Vagina (tissue), 2 donors: ENCODE measurements at regions not wholly inside any gene's neighbourhood (a gene's known extent, or its start where the extent isn't known, plus 50 kb on each side); places are given as distances from the start of the nearest gene placed in this dataset.

Experiments used
- DNase-seq, 2 donors: peaks; one replicate each; pipeline ENCODE4 v3.0.0-alpha.2; 2017; ENCODE audit errors: extremely low spot score in 2 of 2
- H3K27ac ChIP-seq: fragments of 200-600 bp; sonication (generic); one replicate; pipeline ENCODE4 v1.5.1; 2019
- H3K27me3 ChIP-seq: fragments of 200-600 bp; sonication (generic); one replicate; pipeline ENCODE4 v1.5.1; 2019
- H3K36me3 ChIP-seq, 2 donors: fragments of 200-600 bp; sonication (generic); one replicate each; pipeline ENCODE4 v1.5.1; 2017 to 2019
- H3K4me1 ChIP-seq: fragments of 200-600 bp; sonication (generic); one replicate; pipeline ENCODE4 v1.5.1; 2019
- H3K4me3 ChIP-seq, 2 donors: fragments of 200-600 bp; sonication (generic); 1 replicate in 1 of 2; 2 replicates in 1 of 2; pipeline ENCODE4 v1.5.1; 2016 to 2019
- H3K9me3 ChIP-seq: fragments of 200-600 bp; sonication (generic); one replicate; pipeline ENCODE4 v1.5.1; 2019
- CTCF ChIP-seq, 3 experiments: fragments of 450-650 bp in 2 of 3; fragments of 200-600 bp in 1 of 3; sonication (generic) in 1 of 3; IDR thresholded peaks; one replicate each; pipeline ENCODE4 v1.5.1; 2017 to 2019; ENCODE audit warnings: antibody characterized with exemption in 3 of 3, mild to moderate bottlenecking in 2 of 3, moderate library complexity in 2 of 3
- POLR2A ChIP-seq, 2 donors: fragments of 450-650 bp; IDR thresholded peaks; one replicate each; pipeline ENCODE4 v1.6.1; 2017; ENCODE audit warnings: antibody characterized with exemption in 2 of 2, mild to moderate bottlenecking in 2 of 2, moderate library complexity in 2 of 2
- POLR2AphosphoS5 ChIP-seq, 2 donors: sonication (generic); formaldehyde crosslinking; IDR thresholded peaks; one replicate each; pipeline ENCODE4 v1.9.0; 2017; ENCODE audit warnings: antibody characterized with exemption in 2 of 2, mild to moderate bottlenecking in 2 of 2, low read depth in 1 of 2; ENCODE audit not compliant: insufficient read depth in 1 of 2
- intact Hi-C: fragments of 100-400 bp; cut with DNase I; formaldehyde crosslinking; loops from one replicate; pipeline ENCODE4 v1.15.1; 2023

- Histone ChIP-seq H3K36me3 (no peaks in the 10 kb centered on the region), H3K4me3 (no peak overlapping the region), H3K27me3 (no peaks in the 10 kb centered on the region), H3K4me1 (peaks cover 22% of the 10 kb centered on the region), H3K27ac (no peak overlapping the region), H3K9me3 (no peaks in the 10 kb centered on the region)
- TF ChIP-seq POLR2A (IDR thresholded peaks at IDR 0.05) (no peak), POLR2AphosphoS5 (IDR thresholded peaks at IDR 0.05; ENCODE audit: insufficient read depth in 1 of 2, low read depth in 1 of 2) (no peak)
- intact Hi-C loops = no loop called here
- DNase-seq = no peak
Observed at GRCh38 chr12:58532855-58533608, 387.3 kb downstream of the LRIG3 start.

GRCh38 chr12:58533652-58534051 is 386.7 kb downstream of the LRIG3 start:
- DNase-seq = no peak
- TF ChIP-seq CTCF (IDR thresholded peaks at IDR 0.05) (no peak), POLR2A (IDR thresholded peaks at IDR 0.05) (no peak), POLR2AphosphoS5 (IDR thresholded peaks at IDR 0.05; ENCODE audit: insufficient read depth in 1 of 2, low read depth in 1 of 2) (no peak)
- no peak overlapping the region for H3K4me3 ChIP-seq
- H3K4me1 ChIP-seq = peaks cover 22% of the 10 kb centered on the region
- intact Hi-C loops = no loop called here
- no peaks in the 10 kb centered on the region for H3K36me3 ChIP-seq
- no peaks in the 10 kb centered on the region for H3K27me3 ChIP-seq
- no peaks in the 10 kb centered on the region for H3K9me3 ChIP-seq
- H3K27ac ChIP-seq = no peak overlapping the region

- intact Hi-C loops = no loop called here
- H3K4me3 ChIP-seq = no peak overlapping the region
- no peak for DNase-seq
- peak overlapping the region; percentile 10 for H3K27ac ChIP-seq
- no peaks in the 10 kb centered on the region for H3K36me3 ChIP-seq
- H3K27me3 ChIP-seq = no peaks in the 10 kb centered on the region
- H3K9me3 ChIP-seq = no peaks in the 10 kb centered on the region
- no peak for TF ChIP-seq POLR2AphosphoS5 (IDR thresholded peaks at IDR 0.05; ENCODE audit: insufficient read depth in 1 of 2, low read depth in 1 of 2)
- no peak for TF ChIP-seq CTCF (IDR thresholded peaks at IDR 0.05)
- peaks cover 8% of the 10 kb centered on the region for H3K4me1 ChIP-seq
Observed at GRCh38 chr12:58537278-58537677, 383.0 kb downstream of the LRIG3 start.

GRCh38 chr12:58539295-58539694 is 381.0 kb downstream of the LRIG3 start:
- H3K27ac ChIP-seq = no peak overlapping the region

GRCh38 chr12:58540480-58541299 is 379.6 kb downstream of the LRIG3 start:
- H3K4me3 ChIP-seq = no peak overlapping the region
- intact Hi-C loops = no loop called here
- no peaks in the 10 kb centered on the region for H3K9me3 ChIP-seq
- no peaks in the 10 kb centered on the region for H3K27me3 ChIP-seq
- TF ChIP-seq CTCF (IDR thresholded peaks at IDR 0.05) (peak; percentile 35 to 63 (median 60)), POLR2A (IDR thresholded peaks at IDR 0.05) (no peak)
- H3K4me1 ChIP-seq = peaks cover 8% of the 10 kb centered on the region
- no peak for DNase-seq
- no peaks in the 10 kb centered on the region for H3K36me3 ChIP-seq
- H3K27ac ChIP-seq = peak overlapping the region; percentile 14

More at GRCh38 chr12:58539295-58539694, 381.0 kb downstream of the LRIG3 start:
- Histone ChIP-seq H3K27me3 (no peaks in the 10 kb centered on the region), H3K9me3 (no peaks in the 10 kb centered on the region), H3K36me3 (no peaks in the 10 kb centered on the region), H3K4me1 (peaks cover 8% of the 10 kb centered on the region), H3K4me3 (no peak overlapping the region)
- no peak for DNase-seq
- intact Hi-C loops = no loop called here
- TF ChIP-seq CTCF (IDR thresholded peaks at IDR 0.05) (no peak), POLR2AphosphoS5 (IDR thresholded peaks at IDR 0.05; ENCODE audit: insufficient read depth in 1 of 2, low read depth in 1 of 2) (no peak), POLR2A (IDR thresholded peaks at IDR 0.05) (no peak)
